ENCODE measurements at regions not wholly inside any gene's neighbourhood (a gene's known extent, or its start where the extent isn't known, plus 50 kb on each side); places are given as distances from the start of the nearest gene placed in this dataset.

- TF ChIP-seq TAF1 (IDR thresholded peaks at IDR 0.05; ENCODE audit: borderline replicate concordance, insufficient read depth, low read length) (no peak), POLR2AphosphoS5 (IDR thresholded peaks at IDR 0.05; ENCODE audit: low read depth, low read length) (no peak), FOXP2 (optimal IDR thresholded peaks at IDR 0.05; ENCODE audit: borderline replicate concordance, extremely low read depth, extremely low read length, insufficient read depth) (no peak), SIN3A (IDR thresholded peaks at IDR 0.05; ENCODE audit: borderline replicate concordance, insufficient read depth, low read length) (no peak), REST (IDR thresholded peaks at IDR 0.05; ENCODE audit: insufficient read depth in 1 of 2, low read depth in 2 of 2, low read length in 2 of 2) (no peak)
Measured at GRCh38 chr2:16066261-16067036, 126.1 kb downstream of the MYCN start.

GRCh38 chr2:16064745-16065144 lies 124.4 kb downstream of the MYCN start:
- no peak for TF ChIP-seq FOXP2 (optimal IDR thresholded peaks at IDR 0.05; ENCODE audit: borderline replicate concordance, extremely low read depth, extremely low read length, insufficient read depth)
- no peak for TF ChIP-seq POLR2AphosphoS5 (IDR thresholded peaks at IDR 0.05; ENCODE audit: low read depth, low read length)
- no peak for TF ChIP-seq TAF1 (IDR thresholded peaks at IDR 0.05; ENCODE audit: borderline replicate concordance, insufficient read depth, low read length)
- no peak for TF ChIP-seq REST (IDR thresholded peaks at IDR 0.05; ENCODE audit: insufficient read depth in 1 of 2, low read depth in 2 of 2, low read length in 2 of 2)
- no peak for TF ChIP-seq SIN3A (IDR thresholded peaks at IDR 0.05; ENCODE audit: borderline replicate concordance, insufficient read depth, low read length)

GRCh38 chr2:16063955-16064633 lies 123.7 kb downstream of the MYCN start:
- TF ChIP-seq FOXP2 (optimal IDR thresholded peaks at IDR 0.05; ENCODE audit: borderline replicate concordance, extremely low read depth, extremely low read length, insufficient read depth) = no peak
- no peak for TF ChIP-seq POLR2AphosphoS5 (IDR thresholded peaks at IDR 0.05; ENCODE audit: low read depth, low read length)
- TF ChIP-seq TAF1 (IDR thresholded peaks at IDR 0.05; ENCODE audit: borderline replicate concordance, insufficient read depth, low read length) = no peak
- TF ChIP-seq SIN3A (IDR thresholded peaks at IDR 0.05; ENCODE audit: borderline replicate concordance, insufficient read depth, low read length) = no peak
- no peak for TF ChIP-seq REST (IDR thresholded peaks at IDR 0.05; ENCODE audit: insufficient read depth in 1 of 2, low read depth in 2 of 2, low read length in 2 of 2)

- TF ChIP-seq SIN3A (IDR thresholded peaks at IDR 0.05; ENCODE audit: borderline replicate concordance, insufficient read depth, low read length) (no peak), REST (IDR thresholded peaks at IDR 0.05; ENCODE audit: insufficient read depth in 1 of 2, low read depth in 2 of 2, low read length in 2 of 2) (no peak), FOXP2 (optimal IDR thresholded peaks at IDR 0.05; ENCODE audit: borderline replicate concordance, extremely low read depth, extremely low read length, insufficient read depth) (no peak), TAF1 (IDR thresholded peaks at IDR 0.05; ENCODE audit: borderline replicate concordance, insufficient read depth, low read length) (no peak), POLR2AphosphoS5 (IDR thresholded peaks at IDR 0.05; ENCODE audit: low read depth, low read length) (no peak)
Measured at GRCh38 chr2:16063251-16063850, 123.0 kb downstream of the MYCN start.
